ENCODE measurements at regions not wholly inside any gene's neighbourhood (a gene's known extent, or its start where the extent isn't known, plus 50 kb on each side); places are given as distances from the start of the nearest gene placed in this dataset.

GRCh38 chrX:109312757-109313156 lies 169.1 kb downstream of the GUCY2F start:
- H3K4me3 ChIP-seq (ENCODE audit: insufficient read depth, low read depth, low read length): no peak overlapping the region
- peak; percentile 10 for DNase-seq
- H3K36me3 ChIP-seq (replicated peaks; ENCODE audit: control insufficient read depth, insufficient read depth, low read length): no peaks in the 10 kb centered on the region
- no peaks in the 10 kb centered on the region for H3K27me3 ChIP-seq (ENCODE audit: control insufficient read depth, insufficient read depth, low read length)

- Histone ChIP-seq H3K4me3 (ENCODE audit: insufficient read depth, low read depth, low read length) (no peak overlapping the region), H3K27me3 (ENCODE audit: control insufficient read depth, insufficient read depth, low read length) (no peaks in the 10 kb centered on the region), H3K36me3 (replicated peaks; ENCODE audit: control insufficient read depth, insufficient read depth, low read length) (no peaks in the 10 kb centered on the region)
- DNase-seq: no peak
These were observed 171.9 kb downstream of the GUCY2F start for GRCh38 chrX:109310031-109310430.

GRCh38 chrX:109301177-109301576 lies 180.7 kb downstream of the GUCY2F start:
- peaks cover 2% of the 10 kb centered on the region; the same call in 1 of the 2 replicates for H3K27me3 ChIP-seq (ENCODE audit: control insufficient read depth, insufficient read depth, low read length)
- H3K36me3 ChIP-seq (replicated peaks; ENCODE audit: control insufficient read depth, insufficient read depth, low read length): no peaks in the 10 kb centered on the region
- no peak overlapping the region for H3K4me3 ChIP-seq (ENCODE audit: insufficient read depth, low read depth, low read length)
- no peak for DNase-seq

- Histone ChIP-seq H3K27me3 (ENCODE audit: control insufficient read depth, insufficient read depth, low read length) (peaks cover 2% of the 10 kb centered on the region; the same call in 1 of the 2 replicates), H3K36me3 (replicated peaks; ENCODE audit: control insufficient read depth, insufficient read depth, low read length) (no peaks in the 10 kb centered on the region), H3K4me3 (ENCODE audit: insufficient read depth, low read depth, low read length) (no peak overlapping the region)
- DNase-seq: no peak
These were observed 181.5 kb downstream of the GUCY2F start for GRCh38 chrX:109300415-109300814.

GRCh38 chrX:109299091-109299490 lies 182.8 kb downstream of the GUCY2F start:
- peaks cover 2% of the 10 kb centered on the region; the same call in 1 of the 2 replicates for H3K27me3 ChIP-seq (ENCODE audit: control insufficient read depth, insufficient read depth, low read length)
- no peak overlapping the region for H3K4me3 ChIP-seq (ENCODE audit: insufficient read depth, low read depth, low read length)
- DNase-seq: peak; percentile 19
- no peaks in the 10 kb centered on the region for H3K36me3 ChIP-seq (replicated peaks; ENCODE audit: control insufficient read depth, insufficient read depth, low read length)

GRCh38 chrX:109294097-109294814 lies 187.6 kb downstream of the GUCY2F start:
- Histone ChIP-seq H3K27me3 (ENCODE audit: control insufficient read depth, insufficient read depth, low read length) (no peaks in the 10 kb centered on the region; the same call in 1 of the 2 replicates), H3K36me3 (replicated peaks; ENCODE audit: control insufficient read depth, insufficient read depth, low read length) (no peaks in the 10 kb centered on the region)
- DNase-seq: no peak

GRCh38 chrX:109283870-109284269 lies 198.0 kb downstream of the GUCY2F start:
- Histone ChIP-seq H3K27me3 (ENCODE audit: control insufficient read depth, insufficient read depth, low read length) (no peaks in the 10 kb centered on the region), H3K36me3 (replicated peaks; ENCODE audit: control insufficient read depth, insufficient read depth, low read length) (no peaks in the 10 kb centered on the region), H3K4me3 (ENCODE audit: insufficient read depth, low read depth, low read length) (no peak overlapping the region)
- no peak for DNase-seq

More at GRCh38 chrX:109294097-109294814, 187.6 kb downstream of the GUCY2F start:
- H3K4me3 ChIP-seq (ENCODE audit: insufficient read depth, low read depth, low read length): no peak overlapping the region

GRCh38 chrX:109281483-109282275 lies 200.2 kb downstream of the GUCY2F start:
- no peaks in the 10 kb centered on the region for H3K36me3 ChIP-seq (replicated peaks; ENCODE audit: control insufficient read depth, insufficient read depth, low read length)
- H3K4me3 ChIP-seq (ENCODE audit: insufficient read depth, low read depth, low read length): no peak overlapping the region
- no peaks in the 10 kb centered on the region for H3K27me3 ChIP-seq (ENCODE audit: control insufficient read depth, insufficient read depth, low read length)
- DNase-seq: peak; percentile 8

GRCh38 chrX:109274806-109275205 lies 207.1 kb downstream of the GUCY2F start:
- no peak for DNase-seq
- H3K27me3 ChIP-seq (ENCODE audit: control insufficient read depth, insufficient read depth, low read length): no peaks in the 10 kb centered on the region
- no peak overlapping the region for H3K4me3 ChIP-seq (ENCODE audit: insufficient read depth, low read depth, low read length)

GRCh38 chrX:109270580-109271484 lies 211.1 kb downstream of the GUCY2F start:
- DNase-seq: no peak
- H3K4me3 ChIP-seq (ENCODE audit: insufficient read depth, low read depth, low read length): no peak overlapping the region
- no peaks in the 10 kb centered on the region for H3K27me3 ChIP-seq (ENCODE audit: control insufficient read depth, insufficient read depth, low read length)
- H3K36me3 ChIP-seq (replicated peaks; ENCODE audit: control insufficient read depth, insufficient read depth, low read length): no peaks in the 10 kb centered on the region

More at GRCh38 chrX:109274806-109275205, 207.1 kb downstream of the GUCY2F start:
- H3K36me3 ChIP-seq (replicated peaks; ENCODE audit: control insufficient read depth, insufficient read depth, low read length): no peaks in the 10 kb centered on the region

- Histone ChIP-seq H3K36me3 (replicated peaks; ENCODE audit: control insufficient read depth, insufficient read depth, low read length) (no peaks in the 10 kb centered on the region), H3K4me3 (ENCODE audit: insufficient read depth, low read depth, low read length) (no peak overlapping the region), H3K27me3 (ENCODE audit: control insufficient read depth, insufficient read depth, low read length) (no peaks in the 10 kb centered on the region)
- no peak for DNase-seq
These were observed 213.5 kb downstream of the GUCY2F start for GRCh38 chrX:109268340-109268739.

GRCh38 chrX:109266034-109266433 lies 215.9 kb downstream of the GUCY2F start:
- DNase-seq: no peak
- Histone ChIP-seq H3K36me3 (replicated peaks; ENCODE audit: control insufficient read depth, insufficient read depth, low read length) (no peaks in the 10 kb centered on the region), H3K27me3 (ENCODE audit: control insufficient read depth, insufficient read depth, low read length) (no peaks in the 10 kb centered on the region), H3K4me3 (ENCODE audit: insufficient read depth, low read depth, low read length) (no peak overlapping the region)

GRCh38 chrX:109264878-109265277 lies 217.0 kb downstream of the GUCY2F start:
- no peaks in the 10 kb centered on the region for H3K27me3 ChIP-seq (ENCODE audit: control insufficient read depth, insufficient read depth, low read length)
- no peaks in the 10 kb centered on the region for H3K36me3 ChIP-seq (replicated peaks; ENCODE audit: control insufficient read depth, insufficient read depth, low read length)
- H3K4me3 ChIP-seq (ENCODE audit: insufficient read depth, low read depth, low read length): no peak overlapping the region
- no peak for DNase-seq

- no peak for DNase-seq
- Histone ChIP-seq H3K36me3 (replicated peaks; ENCODE audit: control insufficient read depth, insufficient read depth, low read length) (no peaks in the 10 kb centered on the region), H3K27me3 (ENCODE audit: control insufficient read depth, insufficient read depth, low read length) (no peaks in the 10 kb centered on the region), H3K4me3 (ENCODE audit: insufficient read depth, low read depth, low read length) (no peak overlapping the region)
These were observed 220.6 kb downstream of the GUCY2F start for GRCh38 chrX:109261279-109261678.
